Natural killer cell (primary cell): ENCODE measurements at regions not wholly inside any gene's neighbourhood (a gene's known extent, or its start where the extent isn't known, plus 50 kb on each side); places are given as distances from the start of the nearest gene placed in this dataset.
"Not testable (repeated sequence)": the region's sequence is repeated elsewhere in the genome, so short reads cannot be mapped to it uniquely, and the experiment has no call there.

Source experiments
- ATAC-seq, 3 donors: fragments of 150-1000 bp in 2 of 3; fragments of 200-7000 bp in 1 of 3; cut with Tn5 transposase; 1 replicate in 1 of 3; 2 replicates in 2 of 3; pipeline ENCODE4 v1.10.0; 2021; ENCODE audit warnings: mild to moderate bottlenecking in 2 of 3, moderate library complexity in 2 of 3
- DNase-seq, 2 donors: peaks; one replicate each; pipeline versions ENCODE4 v3.0.0 to v3.0.0-alpha.2; 2013 to 2021; ENCODE audit warnings: mixed read lengths in 1 of 2
- H3K27ac ChIP-seq: one replicate; pipeline ENCODE4 v1.5.1; 2013; ENCODE audit warnings: mild to moderate bottlenecking, low read length
- H3K27me3 ChIP-seq: one replicate; pipeline ENCODE4 v1.6.1; 2013; ENCODE audit warnings: low read length; ENCODE audit not compliant: control insufficient read depth, insufficient read depth
- H3K36me3 ChIP-seq: one replicate; pipeline ENCODE4 v1.6.1; 2013; ENCODE audit warnings: low read length; ENCODE audit not compliant: control insufficient read depth, insufficient read depth
- H3K4me1 ChIP-seq: one replicate; pipeline ENCODE4 v1.6.1; 2013; ENCODE audit warnings: low read length; ENCODE audit not compliant: control insufficient read depth, insufficient read depth
- H3K4me3 ChIP-seq: one replicate; pipeline ENCODE4 v1.5.1; 2013; ENCODE audit warnings: low read length
- H3K9me3 ChIP-seq: one replicate; pipeline ENCODE4 v1.6.1; 2013; ENCODE audit warnings: low read length; ENCODE audit not compliant: control insufficient read depth, insufficient read depth
- H3K27ac Mint-ChIP-seq, 2 donors: one replicate each; pipeline ENCODE4 v1.8.0; 2022; ENCODE audit warnings: mild to moderate bottlenecking in 2 of 2, mixed read lengths in 2 of 2, moderate library complexity in 1 of 2
- H3K27me3 Mint-ChIP-seq, 2 donors: one replicate each; pipeline ENCODE4 v1.8.0; 2022; ENCODE audit warnings: low read depth in 2 of 2, mixed read lengths in 2 of 2
- H3K36me3 Mint-ChIP-seq: one replicate; pipeline ENCODE4 v1.8.0; 2022; ENCODE audit warnings: mixed read lengths
- H3K4me1 Mint-ChIP-seq, 2 donors: one replicate each; pipeline ENCODE4 v1.8.0; 2022; ENCODE audit warnings: mixed read lengths in 2 of 2
- H3K4me3 Mint-ChIP-seq: one replicate; pipeline ENCODE4 v1.8.0; 2022; ENCODE audit warnings: mild to moderate bottlenecking, moderate library complexity, mixed read lengths
- H3K9me3 Mint-ChIP-seq, 2 donors: one replicate each; pipeline ENCODE4 v1.8.0; 2022; ENCODE audit warnings: mixed read lengths in 2 of 2
- CTCF ChIP-seq: fragments of 200-600 bp; IDR thresholded peaks from one replicate; pipeline ENCODE4 v1.8.0; 2022; ENCODE audit warnings: antibody characterized with exemption
- WGBS: methylation state at CpG from one replicate; pipeline ENCODE4 v1.1.7; 2013; ENCODE audit warnings: missing lambda C conversion rate; ENCODE audit not compliant: insufficient coverage; 5-methylcytosine and 5-hydroxymethylcytosine counted together
- intact Hi-C: fragments of 100-400 bp; cut with micrococcal nuclease; formaldehyde crosslinking; loops from one replicate; pipeline ENCODE4 v1.14.2; 2022

GRCh38 chr10:2197663-2198062, 460.3 kb upstream of the ADARB2 start:
- Histone ChIP-seq H3K27me3 (no peaks in the 10 kb centered on the region), H3K4me3 (no peak overlapping the region), H3K9me3 (peaks cover 3% of the 10 kb centered on the region), H3K27ac (no peak overlapping the region), H3K4me1 (no peaks in the 10 kb centered on the region), H3K36me3 (no peaks in the 10 kb centered on the region)
- no peaks in the 10 kb centered on the region for H3K4me1 Mint-ChIP-seq
- no peaks in the 10 kb centered on the region for H3K36me3 Mint-ChIP-seq
- no peak for TF ChIP-seq CTCF
- H3K27me3 Mint-ChIP-seq, result peaks cover 0 to 2% of the 10 kb centered on the region in 2 donors
- H3K27ac Mint-ChIP-seq, result no peak overlapping the region
- H3K9me3 Mint-ChIP-seq, result peaks cover 0 to 4% of the 10 kb centered on the region in 2 donors
- intact Hi-C loops, result no loop called here
- ATAC-seq, result no peak
- DNase-seq, result no peak
- H3K4me3 Mint-ChIP-seq, result no peak overlapping the region

GRCh38 chr10:2196272-2196671, 458.9 kb upstream of the ADARB2 start:
- Histone ChIP-seq H3K4me1 (no peaks in the 10 kb centered on the region), H3K27me3 (no peaks in the 10 kb centered on the region), H3K9me3 (peaks cover 3% of the 10 kb centered on the region), H3K36me3 (no peaks in the 10 kb centered on the region), H3K4me3 (no peak overlapping the region), H3K27ac (no peak overlapping the region)
- 82% methylated on average over 4 of the region's 4 CpGs for WGBS
- H3K36me3 Mint-ChIP-seq, result no peaks in the 10 kb centered on the region
- peaks cover 0 to 2% of the 10 kb centered on the region in 2 donors for H3K27me3 Mint-ChIP-seq
- no peak overlapping the region for H3K27ac Mint-ChIP-seq
- H3K4me3 Mint-ChIP-seq, result no peak overlapping the region
- H3K4me1 Mint-ChIP-seq, result no peaks in the 10 kb centered on the region
- ATAC-seq (no peak), DNase-seq (no peak)
- no peak for TF ChIP-seq CTCF
- H3K9me3 Mint-ChIP-seq, result peaks cover 0 to 4% of the 10 kb centered on the region in 2 donors
- intact Hi-C loops, result no loop called here

GRCh38 chr10:2189356-2189755, 452.0 kb upstream of the ADARB2 start:
- H3K27me3 ChIP-seq, H3K27ac Mint-ChIP-seq, H3K27ac ChIP-seq, H3K27me3 Mint-ChIP-seq, H3K4me3 Mint-ChIP-seq, H3K36me3 ChIP-seq, H3K4me1 ChIP-seq, intact Hi-C loops, H3K9me3 Mint-ChIP-seq, H3K36me3 Mint-ChIP-seq, ATAC-seq, H3K4me1 Mint-ChIP-seq, H3K9me3 ChIP-seq, DNase-seq, H3K4me3 ChIP-seq: not testable (repeated sequence)
- WGBS, result 60% methylated on average over 4 of the region's 4 CpGs

GRCh38 chr10:2188371-2188770, 451.0 kb upstream of the ADARB2 start:
- H3K9me3 Mint-ChIP-seq, result peaks cover 0 to 4% of the 10 kb centered on the region in 2 donors

More at GRCh38 chr10:2188371-2188770, 451.0 kb upstream of the ADARB2 start:
- Mint-ChIP-seq H3K27me3 (no peaks in the 10 kb centered on the region), H3K4me3 (no peak overlapping the region), H3K27ac (no peak overlapping the region), H3K4me1 (no peaks in the 10 kb centered on the region), H3K36me3 (no peaks in the 10 kb centered on the region)
- intact Hi-C loops, result no loop called here
- ATAC-seq, result no peak
- H3K4me3 ChIP-seq, result no peak overlapping the region
- H3K4me1 ChIP-seq, result no peaks in the 10 kb centered on the region
- H3K27ac ChIP-seq, result no peak overlapping the region
- no peak for TF ChIP-seq CTCF
- H3K36me3 ChIP-seq, result no peaks in the 10 kb centered on the region
- 100% methylated on average over 1 of the region's 4 CpGs for WGBS
- H3K9me3 ChIP-seq, result no peaks in the 10 kb centered on the region
- no peaks in the 10 kb centered on the region for H3K27me3 ChIP-seq
- no peak for DNase-seq
